ENCODE measurements at regions not wholly inside any gene's neighbourhood (a gene's known extent, or its start where the extent isn't known, plus 50 kb on each side); places are given as distances from the start of the nearest gene placed in this dataset.

- DNase-seq (ENCODE audit: low read depth): no peak
- no peak overlapping the region for H3K4me3 ChIP-seq (ENCODE audit: low read length)
- TF ChIP-seq, protein P1, sequence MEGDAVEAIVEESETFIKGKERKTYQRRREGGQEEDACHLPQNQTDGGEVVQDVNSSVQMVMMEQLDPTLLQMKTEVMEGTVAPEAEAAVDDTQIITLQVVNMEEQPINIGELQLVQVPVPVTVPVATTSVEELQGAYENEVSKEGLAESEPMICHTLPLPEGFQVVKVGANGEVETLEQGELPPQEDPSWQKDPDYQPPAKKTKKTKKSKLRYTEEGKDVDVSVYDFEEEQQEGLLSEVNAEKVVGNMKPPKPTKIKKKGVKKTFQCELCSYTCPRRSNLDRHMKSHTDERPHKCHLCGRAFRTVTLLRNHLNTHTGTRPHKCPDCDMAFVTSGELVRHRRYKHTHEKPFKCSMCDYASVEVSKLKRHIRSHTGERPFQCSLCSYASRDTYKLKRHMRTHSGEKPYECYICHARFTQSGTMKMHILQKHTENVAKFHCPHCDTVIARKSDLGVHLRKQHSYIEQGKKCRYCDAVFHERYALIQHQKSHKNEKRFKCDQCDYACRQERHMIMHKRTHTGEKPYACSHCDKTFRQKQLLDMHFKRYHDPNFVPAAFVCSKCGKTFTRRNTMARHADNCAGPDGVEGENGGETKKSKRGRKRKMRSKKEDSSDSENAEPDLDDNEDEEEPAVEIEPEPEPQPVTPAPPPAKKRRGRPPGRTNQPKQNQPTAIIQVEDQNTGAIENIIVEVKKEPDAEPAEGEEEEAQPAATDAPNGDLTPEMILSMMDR (conservative IDR thresholded peaks at IDR 0.05; ENCODE audit: low read length): no peak
These were observed 311.7 kb upstream of the NFE2L3 start for GRCh38 chr7:25840209-25840792.

DNA sequence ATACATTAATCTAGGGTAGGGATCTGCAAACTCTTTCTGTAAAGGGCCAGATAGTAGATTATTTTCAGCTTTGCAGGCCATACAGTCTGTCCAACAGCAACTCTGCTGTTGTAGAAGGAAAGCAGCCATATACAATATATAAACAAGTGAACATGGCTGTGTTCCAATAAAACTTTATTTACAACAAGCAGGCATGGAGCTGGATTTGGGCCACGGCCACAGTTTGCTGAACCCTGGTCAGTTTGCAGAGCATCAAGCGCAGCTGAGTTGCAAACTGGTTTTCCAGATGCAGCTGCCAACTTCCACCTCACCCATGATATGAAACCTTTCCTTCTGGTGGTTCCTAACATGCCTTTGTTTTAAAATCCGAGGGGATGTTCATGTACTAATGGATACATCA is 310.4 kb upstream of the NFE2L3 start:
- no peak overlapping the region for H3K4me3 ChIP-seq (ENCODE audit: low read length)
- TF ChIP-seq, protein P1 (conservative IDR thresholded peaks at IDR 0.05; ENCODE audit: low read length): no peak
- DNase-seq (ENCODE audit: low read depth): no peak

GRCh38 chr7:25842201-25842733 is 309.7 kb upstream of the NFE2L3 start:
- no peak for DNase-seq (ENCODE audit: low read depth)
- TF ChIP-seq, protein P1 (conservative IDR thresholded peaks at IDR 0.05; ENCODE audit: low read length): no peak
- no peak overlapping the region for H3K4me3 ChIP-seq (ENCODE audit: low read length)

DNA sequence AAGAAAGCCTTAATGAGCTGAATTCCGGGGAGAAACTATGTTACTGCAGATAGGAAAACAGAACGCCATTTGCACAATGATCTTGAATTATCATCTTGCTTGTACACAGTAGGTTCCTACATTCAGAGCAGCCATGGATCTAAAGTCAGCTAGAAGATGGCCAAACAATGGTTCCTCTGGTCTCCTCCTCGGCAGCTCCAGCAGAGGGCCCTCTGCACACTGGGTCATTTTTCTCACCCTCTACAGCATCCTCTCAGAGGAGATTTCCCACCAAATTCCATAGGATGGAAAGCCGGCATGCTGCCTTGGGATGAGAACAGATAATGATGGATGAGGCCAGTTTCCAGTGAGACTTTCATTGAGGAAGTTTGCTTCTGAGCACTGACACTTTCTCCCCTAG is 308.5 kb upstream of the NFE2L3 start:
- DNase-seq (ENCODE audit: low read depth): no peak
- TF ChIP-seq, protein P1 (conservative IDR thresholded peaks at IDR 0.05; ENCODE audit: low read length): no peak

GRCh38 chr7:25844102-25844870 is 307.7 kb upstream of the NFE2L3 start:
- TF ChIP-seq, protein P1 (conservative IDR thresholded peaks at IDR 0.05; ENCODE audit: low read length): no peak
- DNase-seq (ENCODE audit: low read depth): peak; percentile 34

More for the DNA sequence above, 308.5 kb upstream of the NFE2L3 start:
- no peak overlapping the region for H3K4me3 ChIP-seq (ENCODE audit: low read length)

GRCh38 chr7:25845464-25845863 is 306.5 kb upstream of the NFE2L3 start:
- no peak for DNase-seq (ENCODE audit: low read depth)
- TF ChIP-seq, protein P1 (conservative IDR thresholded peaks at IDR 0.05; ENCODE audit: low read length): no peak
- H3K4me3 ChIP-seq (ENCODE audit: low read length): no peak overlapping the region

More at GRCh38 chr7:25844102-25844870, 307.7 kb upstream of the NFE2L3 start:
- H3K4me3 ChIP-seq (ENCODE audit: low read length): no peak overlapping the region

- H3K4me3 ChIP-seq (ENCODE audit: low read length): no peak overlapping the region
- TF ChIP-seq, protein P1 (conservative IDR thresholded peaks at IDR 0.05; ENCODE audit: low read length): no peak
- DNase-seq (ENCODE audit: low read depth): peak; percentile 65
These were observed 305.3 kb upstream of the NFE2L3 start for GRCh38 chr7:25846722-25847121.
